ENCODE measurements at regions not wholly inside any gene's neighbourhood (a gene's known extent, or its start where the extent isn't known, plus 50 kb on each side); places are given as distances from the start of the nearest gene placed in this dataset.

GRCh38 chr14:104319491-104320241 is 181.3 kb downstream of the KIF26A start:
- no peak for DNase-seq (ENCODE audit: low read depth)
- H3K4me3 ChIP-seq (ENCODE audit: low read depth, low read length): no peak overlapping the region
- TF ChIP-seq CTCF (IDR thresholded peaks at IDR 0.05; ENCODE audit: control insufficient read depth, extremely low read depth, insufficient read depth): no peak

- no peak overlapping the region for H3K4me3 ChIP-seq (ENCODE audit: low read depth, low read length)
- no peak for TF ChIP-seq CTCF (IDR thresholded peaks at IDR 0.05; ENCODE audit: control insufficient read depth, extremely low read depth, insufficient read depth)
- no peak for DNase-seq (ENCODE audit: low read depth)
Observed at GRCh38 chr14:104320611-104321086, 182.3 kb downstream of the KIF26A start.

- DNase-seq (ENCODE audit: low read depth): no peak
- TF ChIP-seq CTCF (IDR thresholded peaks at IDR 0.05; ENCODE audit: control insufficient read depth, extremely low read depth, insufficient read depth): no peak
- H3K4me3 ChIP-seq (ENCODE audit: low read depth, low read length): no peak overlapping the region
Observed at GRCh38 chr14:104321088-104321801, 182.9 kb downstream of the KIF26A start.

GRCh38 chr14:104321802-104322130 is 183.4 kb downstream of the KIF26A start:
- H3K4me3 ChIP-seq (ENCODE audit: low read depth, low read length): no peak overlapping the region
- TF ChIP-seq CTCF (IDR thresholded peaks at IDR 0.05; ENCODE audit: control insufficient read depth, extremely low read depth, insufficient read depth): no peak
- DNase-seq (ENCODE audit: low read depth): no peak

- H3K4me3 ChIP-seq (ENCODE audit: low read depth, low read length): no peak overlapping the region
- DNase-seq (ENCODE audit: low read depth): no peak
- TF ChIP-seq CTCF (IDR thresholded peaks at IDR 0.05; ENCODE audit: control insufficient read depth, extremely low read depth, insufficient read depth): no peak
Observed at GRCh38 chr14:104322531-104323366, 184.4 kb downstream of the KIF26A start.

- no peak for DNase-seq (ENCODE audit: low read depth)
- no peak for TF ChIP-seq CTCF (IDR thresholded peaks at IDR 0.05; ENCODE audit: control insufficient read depth, extremely low read depth, insufficient read depth)
- no peak overlapping the region for H3K4me3 ChIP-seq (ENCODE audit: low read depth, low read length)
Observed at GRCh38 chr14:104323551-104324175, 185.3 kb downstream of the KIF26A start.

All from LNCaP clone FGC (cell line).